WTC11 (cell line): ENCODE measurements at regions not wholly inside any gene's neighbourhood (a gene's known extent, or its start where the extent isn't known, plus 50 kb on each side); places are given as distances from the start of the nearest gene placed in this dataset.

Experiments used
- ATF2 ChIP-seq: sonication (generic); formaldehyde crosslinking; IDR thresholded peaks from 2 replicates; pipeline ENCODE4 v1.8.1; 2022; ENCODE audit warnings: low read depth, missing genetic modification reagents, borderline replicate concordance
- ATF3 ChIP-seq: sonication (generic); formaldehyde crosslinking; conservative IDR thresholded peaks from 2 replicates; pipeline ENCODE4 v1.8.1; 2022; ENCODE audit warnings: mild to moderate bottlenecking, missing genetic modification reagents
- CTCF ChIP-seq: fragments of 200-600 bp; IDR thresholded peaks from 2 replicates; pipeline ENCODE4 v1.8.0; 2022; ENCODE audit warnings: antibody characterized with exemption
- JUN ChIP-seq: sonication (generic); formaldehyde crosslinking; IDR thresholded peaks from 2 replicates; pipeline ENCODE4 v1.8.0; 2023; ENCODE audit warnings: mild to moderate bottlenecking, missing genetic modification reagents
- MAX ChIP-seq: sonication (generic); formaldehyde crosslinking; IDR thresholded peaks from 2 replicates; pipeline ENCODE4 v1.8.0; 2022; ENCODE audit warnings: mild to moderate bottlenecking, missing genetic modification reagents
- NFYB ChIP-seq: sonication (generic); formaldehyde crosslinking; conservative IDR thresholded peaks from 2 replicates; pipeline ENCODE4 v1.8.0; 2022; ENCODE audit warnings: low read depth, missing genetic modification reagents
- NR2C2 ChIP-seq: sonication (generic); formaldehyde crosslinking; IDR thresholded peaks from 2 replicates; pipeline ENCODE4 v1.8.0; 2022; ENCODE audit warnings: mild to moderate bottlenecking, missing genetic modification reagents
- PRDM15 ChIP-seq: sonication (generic); formaldehyde crosslinking; IDR thresholded peaks from 2 replicates; pipeline ENCODE4 v1.8.0; 2022; ENCODE audit warnings: missing genetic modification reagents
- RORB ChIP-seq: fragments of 250-450 bp; sonication (Bioruptor Pico); IDR thresholded peaks from 2 replicates; pipeline ENCODE4 v1.9.0; 2021; ENCODE audit warnings: mild to moderate bottlenecking
- TCF7 ChIP-seq: sonication (generic); formaldehyde crosslinking; IDR thresholded peaks from 2 replicates; pipeline ENCODE4 v1.8.0; 2022; ENCODE audit warnings: mild to moderate bottlenecking, low read depth, missing genetic modification reagents, moderate library complexity
- TEAD1 ChIP-seq: sonication (generic); formaldehyde crosslinking; IDR thresholded peaks from 2 replicates; pipeline ENCODE4 v1.8.0; 2022; ENCODE audit warnings: mild to moderate bottlenecking, missing genetic modification reagents
- USF2 ChIP-seq: sonication (generic); formaldehyde crosslinking; IDR thresholded peaks from 2 replicates; pipeline ENCODE4 v1.8.1; 2023; ENCODE audit warnings: mild to moderate bottlenecking, missing genetic modification reagents, moderate library complexity
- ZNF138 ChIP-seq: sonication (generic); formaldehyde crosslinking; conservative IDR thresholded peaks from 2 replicates; pipeline ENCODE4 v1.8.1; 2022; ENCODE audit warnings: mild to moderate bottlenecking, moderate library complexity, missing genetic modification reagents

GRCh38 chr7:35900651-35901050 lies 99.8 kb downstream of the SEPTIN7 start:
- TF ChIP-seq ZNF138 (CRISPR knock-in tag) (no peak), ATF2 (CRISPR knock-in tag) (no peak), USF2 (CRISPR knock-in tag) (no peak), JUN (CRISPR knock-in tag) (no peak), TCF7 (CRISPR knock-in tag) (no peak), CTCF (no peak), NR2C2 (CRISPR knock-in tag) (no peak), MAX (CRISPR knock-in tag) (no peak), PRDM15 (CRISPR knock-in tag) (no peak), ATF3 (no peak), TEAD1 (CRISPR knock-in tag) (no peak), RORB (CRISPR knock-in tag) (no peak), NFYB (CRISPR knock-in tag) (no peak)
